ENCODE measurements at regions not wholly inside any gene's neighbourhood (a gene's known extent, or its start where the extent isn't known, plus 50 kb on each side); places are given as distances from the start of the nearest gene placed in this dataset.

GRCh38 chr5:125926172-125926571 is 497.0 kb upstream of the GRAMD2B start:
- Histone ChIP-seq H3K27ac (no peak overlapping the region), H3K4me1 (no peaks in the 10 kb centered on the region), H3K4me3 (no peak overlapping the region), H3K9me3 (no peaks in the 10 kb centered on the region), H3K27me3 (no peaks in the 10 kb centered on the region), H3K36me3 (no peaks in the 10 kb centered on the region)
- in situ Hi-C loops (cut with MboI; ENCODE audit: low sequenced_read_pairs in 4 of 4) (no loop called here), intact Hi-C loops (cut with DNase I; ENCODE audit: low total_unique reads) (no loop called here)
- ATAC-seq (no peak), DNase-seq (no peak)
- TF ChIP-seq POLR2A (IDR thresholded peaks at IDR 0.05), result no peak
- no peak for TF ChIP-seq CTCF (IDR thresholded peaks at IDR 0.05 in 4 of 5, conservative IDR thresholded peaks at IDR 0.05 in 1 of 5)

DNA sequence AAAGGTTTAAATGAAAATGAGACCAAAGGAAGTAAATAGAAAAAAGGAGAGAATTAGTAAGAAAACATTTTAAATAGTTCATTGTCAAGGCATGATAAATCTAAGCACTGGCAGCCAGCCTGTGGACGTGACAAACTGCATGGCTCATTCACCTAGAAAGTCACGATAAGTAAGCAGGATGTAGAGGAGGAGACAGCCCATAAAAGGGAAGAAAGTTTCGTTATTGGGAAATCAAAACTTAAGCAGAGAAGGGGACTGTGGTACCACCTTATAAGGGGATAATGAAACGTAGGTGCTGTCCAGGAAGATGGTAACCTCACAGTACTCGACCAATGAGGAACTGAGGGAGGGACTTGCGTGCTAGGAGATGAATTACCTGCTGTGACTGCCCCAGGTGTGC is 494.5 kb upstream of the GRAMD2B start:
- H3K9me3 ChIP-seq, result no peaks in the 10 kb centered on the region
- ATAC-seq (no peak), DNase-seq (no peak)
- intact Hi-C loops (cut with DNase I; ENCODE audit: low total_unique reads), result no loop called here
- no peak overlapping the region for H3K4me3 ChIP-seq
- H3K4me1 ChIP-seq, result no peaks in the 10 kb centered on the region
- in situ Hi-C loops (cut with MboI; ENCODE audit: low sequenced_read_pairs in 4 of 4), result no loop called here
- TF ChIP-seq POLR2A (IDR thresholded peaks at IDR 0.05), result no peak
- TF ChIP-seq CTCF (IDR thresholded peaks at IDR 0.05 in 4 of 5, conservative IDR thresholded peaks at IDR 0.05 in 1 of 5), result no peak
- no peak overlapping the region for H3K27ac ChIP-seq
- H3K27me3 ChIP-seq, result no peaks in the 10 kb centered on the region
- H3K36me3 ChIP-seq, result no peaks in the 10 kb centered on the region

GRCh38 chr5:125950012-125950615 is 473.1 kb upstream of the GRAMD2B start:
- Histone ChIP-seq H3K36me3 (no peaks in the 10 kb centered on the region), H3K4me1 (no peaks in the 10 kb centered on the region), H3K27me3 (no peaks in the 10 kb centered on the region), H3K9me3 (no peaks in the 10 kb centered on the region), H3K4me3 (no peak overlapping the region), H3K27ac (no peak overlapping the region)
- ATAC-seq (no peak), DNase-seq (no peak)
- intact Hi-C loops (cut with DNase I; ENCODE audit: low total_unique reads), result no loop called here
- TF ChIP-seq CTCF (IDR thresholded peaks at IDR 0.05 in 4 of 5, conservative IDR thresholded peaks at IDR 0.05 in 1 of 5) (no peak), POLR2A (IDR thresholded peaks at IDR 0.05) (no peak)
- in situ Hi-C loops (cut with MboI; ENCODE audit: low sequenced_read_pairs in 4 of 4), result no loop called here

DNA sequence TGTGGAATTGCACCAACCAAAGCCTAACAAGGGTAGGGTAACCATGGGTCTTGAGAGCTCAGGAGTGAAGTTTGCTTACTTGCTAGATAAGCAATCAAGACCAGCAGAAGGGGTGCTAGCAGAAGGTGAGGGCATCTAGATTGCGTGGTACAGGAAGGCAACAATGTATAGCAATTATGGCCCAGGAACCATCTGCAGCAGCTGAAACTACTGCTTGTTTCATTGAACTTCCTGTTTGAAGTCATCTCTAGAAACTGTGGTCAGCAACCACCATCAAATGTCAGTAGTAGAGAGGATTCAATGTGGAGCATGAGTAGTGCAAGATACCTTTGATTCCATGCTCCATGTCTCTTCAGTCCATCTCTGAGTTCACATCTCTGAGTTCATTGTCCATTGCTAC is 462.1 kb upstream of the GRAMD2B start:
- intact Hi-C loops (cut with DNase I; ENCODE audit: low total_unique reads), result loop anchor here (10.0 kb wide), 1 partner anchor 1394 kb away; no protein-coding TSS in a partner anchor
- ATAC-seq (no peak), DNase-seq (no peak)
- H3K9me3 ChIP-seq, result no peaks in the 10 kb centered on the region
- H3K27me3 ChIP-seq, result no peaks in the 10 kb centered on the region
- TF ChIP-seq POLR2A (IDR thresholded peaks at IDR 0.05) (no peak), CTCF (IDR thresholded peaks at IDR 0.05 in 4 of 5, conservative IDR thresholded peaks at IDR 0.05 in 1 of 5) (no peak)
- H3K27ac ChIP-seq, result no peak overlapping the region
- H3K4me3 ChIP-seq, result no peak overlapping the region
- no peaks in the 10 kb centered on the region for H3K36me3 ChIP-seq
- in situ Hi-C loops (cut with MboI; ENCODE audit: low sequenced_read_pairs in 4 of 4), result no loop called here
- H3K4me1 ChIP-seq, result no peaks in the 10 kb centered on the region

DNA sequence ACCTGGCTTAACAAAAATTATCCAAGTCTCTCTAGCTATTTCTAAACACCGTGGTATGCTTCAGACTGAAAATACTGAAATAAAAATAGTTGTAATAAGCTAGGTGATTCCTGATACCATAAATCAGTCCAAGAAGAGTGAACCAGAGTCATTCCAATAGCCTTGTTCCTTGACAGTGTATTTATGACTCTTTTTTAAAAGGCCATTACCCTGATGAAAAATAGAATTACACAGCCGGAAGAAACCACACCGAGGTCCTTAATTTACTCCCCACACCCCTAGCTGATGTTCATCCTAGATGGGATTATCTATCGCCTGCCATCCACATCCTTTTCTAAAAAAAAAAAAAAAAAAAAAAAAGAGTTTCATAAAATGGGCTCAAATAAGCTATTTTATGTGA is 457.6 kb upstream of the GRAMD2B start:
- Histone ChIP-seq H3K4me1 (no peaks in the 10 kb centered on the region), H3K27ac (no peak overlapping the region), H3K9me3 (no peaks in the 10 kb centered on the region), H3K27me3 (no peaks in the 10 kb centered on the region), H3K4me3 (no peak overlapping the region), H3K36me3 (no peaks in the 10 kb centered on the region)
- ATAC-seq (no peak), DNase-seq (no peak)
- in situ Hi-C loops (cut with MboI; ENCODE audit: low sequenced_read_pairs in 4 of 4) (no loop called here), intact Hi-C loops (cut with DNase I; ENCODE audit: low total_unique reads) (loop anchor here (10.0 kb wide), 1 partner anchor 1389 kb away; no protein-coding TSS in a partner anchor)
- TF ChIP-seq CTCF (IDR thresholded peaks at IDR 0.05 in 4 of 5, conservative IDR thresholded peaks at IDR 0.05 in 1 of 5) (no peak), POLR2A (IDR thresholded peaks at IDR 0.05) (no peak)

All from gastrocnemius medialis (tissue), 4 donors.